Mononuclear cell (primary cell): ENCODE measurements at regions not wholly inside any gene's neighbourhood (a gene's known extent, or its start where the extent isn't known, plus 50 kb on each side); places are given as distances from the start of the nearest gene placed in this dataset.

ENCODE experiments used
- H3K27me3 ChIP-seq: 2 replicates; pipeline ENCODE4 v1.6.0; 2011; ENCODE audit warnings: low read length, control low read depth; ENCODE audit not compliant: insufficient read depth
- H3K4me1 ChIP-seq: 2 replicates; pipeline ENCODE4 v1.5.1; 2011; ENCODE audit warnings: mild to moderate bottlenecking, low read length, control low read depth; ENCODE audit not compliant: insufficient read depth
- H3K4me3 ChIP-seq: 2 replicates; pipeline ENCODE4 v1.5.1; 2011; ENCODE audit warnings: mild to moderate bottlenecking, low read length, moderate library complexity
- H3K9me3 ChIP-seq: 2 replicates; pipeline ENCODE4 v1.5.1; 2011; ENCODE audit warnings: low read depth, mild to moderate bottlenecking, control low read depth, low read length

DNA sequence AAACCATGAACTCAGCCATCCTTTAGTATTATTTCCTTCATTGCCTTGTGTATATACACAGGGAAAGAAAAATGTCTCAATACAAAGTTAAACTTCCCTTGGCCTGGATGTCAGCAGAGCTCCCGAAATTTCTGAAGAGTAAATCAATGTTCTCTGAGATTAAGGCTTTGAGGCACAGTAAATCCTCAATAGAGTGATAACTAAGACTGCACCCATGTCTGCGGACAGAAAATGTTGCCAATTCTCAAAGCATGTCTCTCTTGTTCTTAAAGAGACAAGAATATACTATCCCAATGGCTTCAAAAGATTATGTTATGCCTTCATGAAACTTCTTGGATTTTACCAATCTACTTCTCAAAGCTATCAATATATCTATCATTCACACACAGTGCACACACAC, 1196.7 kb upstream of the TENM4 start:
- H3K4me3 ChIP-seq, result no peak overlapping the region
- no peaks in the 10 kb centered on the region for H3K9me3 ChIP-seq
- no peaks in the 10 kb centered on the region for H3K27me3 ChIP-seq
- no peaks in the 10 kb centered on the region for H3K4me1 ChIP-seq

DNA sequence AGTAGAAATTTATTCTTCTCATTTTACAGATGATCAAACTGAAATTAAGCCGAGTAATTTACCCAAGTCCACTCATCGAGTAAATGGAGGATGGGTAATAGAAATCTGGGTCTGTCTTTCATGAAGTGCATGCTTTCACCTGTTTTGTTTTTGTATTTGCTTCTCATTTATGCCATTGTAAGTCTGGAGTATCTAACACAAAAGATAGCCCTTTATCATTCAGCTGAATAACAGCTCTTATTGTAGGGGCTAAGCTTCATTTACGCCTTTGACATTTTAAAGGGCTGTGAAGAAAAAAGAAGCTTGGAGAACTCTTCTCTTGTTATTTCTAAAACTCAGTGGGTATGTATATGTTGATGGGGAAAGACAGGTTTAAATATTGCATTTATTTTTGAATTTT, 1196.2 kb upstream of the TENM4 start:
- no peaks in the 10 kb centered on the region for H3K4me1 ChIP-seq
- H3K4me3 ChIP-seq, result no peak overlapping the region
- no peaks in the 10 kb centered on the region for H3K9me3 ChIP-seq
- H3K27me3 ChIP-seq, result no peaks in the 10 kb centered on the region

DNA sequence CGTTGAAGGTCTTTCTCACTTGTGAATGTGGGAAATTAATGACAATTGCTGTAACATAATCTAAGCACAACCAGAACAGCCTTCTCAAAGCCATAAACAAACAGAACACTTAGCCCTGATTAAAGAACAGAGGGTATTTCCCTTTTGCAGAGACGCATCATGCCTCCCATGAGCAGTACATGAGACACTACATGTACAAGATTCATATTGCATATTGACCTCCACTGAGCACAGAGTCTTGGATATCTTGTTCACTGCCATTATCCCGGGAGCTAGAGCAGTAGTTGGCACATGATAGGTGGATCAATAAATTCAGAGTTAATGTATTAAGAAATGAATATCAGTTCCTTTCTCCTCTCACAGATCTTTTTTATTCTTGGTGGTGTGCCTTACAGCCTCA, 1194.3 kb upstream of the TENM4 start:
- H3K27me3 ChIP-seq, result no peaks in the 10 kb centered on the region
- H3K4me1 ChIP-seq, result no peaks in the 10 kb centered on the region
- no peak overlapping the region for H3K4me3 ChIP-seq
- no peaks in the 10 kb centered on the region for H3K9me3 ChIP-seq

DNA sequence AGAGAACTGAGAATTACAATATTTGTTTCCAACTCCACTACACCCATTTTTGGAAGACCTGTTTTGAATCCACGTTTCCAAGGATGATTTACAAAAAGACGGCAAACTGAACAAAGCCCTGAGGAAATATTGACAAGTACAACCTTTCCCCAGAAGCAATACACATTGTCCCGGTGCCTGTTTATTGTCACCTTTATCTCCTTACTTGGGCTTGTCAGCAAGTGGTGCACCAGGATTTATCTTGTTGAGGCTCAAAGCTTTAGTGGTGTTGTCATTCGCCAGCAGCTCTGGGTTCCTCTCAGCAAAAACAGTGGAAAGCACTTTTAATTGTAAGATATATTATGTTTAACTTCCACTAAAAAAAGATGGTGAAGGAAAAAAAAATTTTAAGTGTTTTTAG, 1191.9 kb upstream of the TENM4 start:
- Histone ChIP-seq H3K4me3 (no peak overlapping the region), H3K27me3 (no peaks in the 10 kb centered on the region), H3K4me1 (no peaks in the 10 kb centered on the region), H3K9me3 (no peaks in the 10 kb centered on the region)

DNA sequence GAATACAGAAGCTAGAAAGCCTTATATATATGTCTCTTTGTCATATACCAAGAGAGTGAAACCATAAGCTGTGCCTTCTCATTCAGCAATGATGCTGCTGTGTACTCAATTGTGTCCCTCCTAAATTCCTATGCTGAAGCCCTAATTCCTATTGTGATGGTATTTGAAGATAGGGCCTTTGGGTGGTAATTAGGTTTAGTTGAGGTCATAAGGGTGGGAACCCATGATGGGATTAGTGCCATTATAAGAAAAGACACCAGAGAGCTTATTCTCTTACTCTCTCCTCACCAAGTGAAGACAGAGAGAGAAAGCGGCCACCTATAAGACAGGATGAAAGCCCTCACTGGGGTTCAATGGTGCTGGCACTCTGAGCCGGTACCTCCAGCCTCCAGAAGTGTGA, 1191.3 kb upstream of the TENM4 start:
- no peaks in the 10 kb centered on the region for H3K4me1 ChIP-seq
- H3K9me3 ChIP-seq, result no peaks in the 10 kb centered on the region
- no peak overlapping the region for H3K4me3 ChIP-seq
- no peaks in the 10 kb centered on the region for H3K27me3 ChIP-seq

DNA sequence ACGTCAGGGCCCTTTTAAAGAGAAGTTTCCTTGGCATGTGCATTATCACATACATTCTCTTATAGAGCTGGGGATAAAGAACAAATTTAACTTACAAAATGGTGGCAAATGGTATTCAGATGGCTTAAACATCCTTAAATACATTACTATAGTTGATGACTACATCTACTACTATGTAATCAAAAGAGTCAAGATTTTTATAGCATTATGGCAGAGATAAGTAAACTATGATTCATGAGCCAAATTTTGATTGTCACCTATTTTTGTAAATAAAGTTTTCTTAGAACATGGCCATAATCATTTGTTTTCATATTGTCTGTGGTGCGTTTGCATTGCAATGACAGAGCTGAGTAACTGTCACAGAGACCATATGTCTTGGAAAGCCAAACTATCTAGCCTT, 1188.6 kb upstream of the TENM4 start:
- Histone ChIP-seq H3K4me3 (no peak overlapping the region), H3K9me3 (no peaks in the 10 kb centered on the region), H3K4me1 (no peaks in the 10 kb centered on the region), H3K27me3 (no peaks in the 10 kb centered on the region)

DNA sequence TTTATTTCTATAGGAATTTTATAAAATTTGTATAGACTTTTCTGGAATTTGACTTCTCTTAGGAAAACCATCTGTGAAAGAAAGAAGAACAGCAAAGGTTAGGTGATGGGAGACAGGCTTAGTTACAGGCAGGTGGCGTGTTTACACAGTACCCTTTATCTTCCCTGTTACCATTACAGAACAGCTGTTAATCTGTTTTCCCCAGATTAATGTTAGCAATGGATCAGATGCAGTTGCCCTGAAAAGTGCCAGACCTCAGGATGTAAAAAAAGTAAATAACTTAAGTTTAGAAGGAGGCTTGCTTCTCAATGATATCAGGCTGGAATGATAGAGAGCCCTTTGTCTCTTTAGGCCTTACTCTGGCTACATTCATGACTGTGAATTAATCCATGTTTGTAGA, 1186.5 kb upstream of the TENM4 start:
- no peaks in the 10 kb centered on the region for H3K4me1 ChIP-seq
- no peaks in the 10 kb centered on the region for H3K27me3 ChIP-seq
- H3K9me3 ChIP-seq, result no peaks in the 10 kb centered on the region
- no peak overlapping the region for H3K4me3 ChIP-seq

DNA sequence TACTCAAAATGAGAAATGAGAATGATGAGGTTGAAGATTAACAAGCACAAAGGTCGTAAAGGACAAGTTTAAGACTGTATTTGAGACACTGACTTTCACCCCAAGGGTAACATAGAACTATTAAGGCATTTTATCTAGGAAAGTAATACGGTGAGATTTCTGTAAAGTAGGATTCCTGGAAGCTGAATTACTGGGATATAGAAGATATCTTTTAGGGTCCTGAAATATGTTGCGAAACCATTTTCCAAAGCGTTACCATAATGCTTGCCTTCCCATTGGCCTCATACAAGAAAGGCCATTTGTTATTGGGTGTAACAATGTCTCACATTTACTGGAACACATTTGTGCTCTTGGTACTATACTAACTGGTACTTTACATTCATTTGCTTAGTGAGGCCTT, 1185.9 kb upstream of the TENM4 start:
- no peaks in the 10 kb centered on the region for H3K9me3 ChIP-seq
- H3K4me3 ChIP-seq, result no peak overlapping the region
- H3K27me3 ChIP-seq, result no peaks in the 10 kb centered on the region
- no peaks in the 10 kb centered on the region for H3K4me1 ChIP-seq

DNA sequence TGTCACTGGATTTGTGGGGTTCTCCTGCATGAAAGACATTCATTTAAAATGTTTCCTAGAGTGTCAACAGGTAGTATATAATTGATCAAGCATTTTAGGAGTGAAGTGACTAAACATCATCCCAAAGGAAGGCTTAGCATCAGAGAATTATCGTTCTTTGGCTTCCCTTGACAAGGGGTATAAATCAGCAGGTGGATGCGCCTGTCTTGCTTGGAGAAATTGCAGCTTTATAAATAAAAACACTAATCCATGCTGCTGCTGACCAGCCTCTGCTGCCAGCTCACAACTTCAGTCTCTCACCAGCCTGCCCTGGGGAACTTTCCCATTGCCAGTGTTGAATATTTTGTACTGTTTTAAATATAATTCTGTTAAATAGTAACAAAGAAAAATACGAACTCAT, 1184.7 kb upstream of the TENM4 start:
- Histone ChIP-seq H3K27me3 (no peaks in the 10 kb centered on the region), H3K4me1 (no peaks in the 10 kb centered on the region), H3K4me3 (no peak overlapping the region), H3K9me3 (no peaks in the 10 kb centered on the region)

DNA sequence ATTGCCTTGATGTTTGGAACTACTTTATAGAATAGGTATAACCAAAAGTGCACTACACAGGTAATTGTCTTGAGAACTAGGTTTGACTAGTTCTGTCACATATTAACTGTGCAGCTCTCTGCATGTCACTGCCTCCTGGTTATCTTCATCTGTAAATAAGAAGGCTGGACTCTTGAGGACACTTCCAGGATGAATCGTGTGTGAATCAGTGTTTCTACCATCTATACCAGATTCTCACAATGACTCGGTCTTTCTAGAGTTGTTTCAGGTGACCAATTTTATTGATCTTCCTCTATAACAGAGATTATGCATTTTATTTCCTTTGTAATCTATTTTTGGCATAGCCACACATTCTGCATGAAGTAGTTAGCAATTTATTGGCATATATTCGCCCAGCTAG, 1181.0 kb upstream of the TENM4 start:
- no peaks in the 10 kb centered on the region for H3K27me3 ChIP-seq
- H3K9me3 ChIP-seq, result no peaks in the 10 kb centered on the region
- no peaks in the 10 kb centered on the region for H3K4me1 ChIP-seq
- H3K4me3 ChIP-seq, result no peak overlapping the region

DNA sequence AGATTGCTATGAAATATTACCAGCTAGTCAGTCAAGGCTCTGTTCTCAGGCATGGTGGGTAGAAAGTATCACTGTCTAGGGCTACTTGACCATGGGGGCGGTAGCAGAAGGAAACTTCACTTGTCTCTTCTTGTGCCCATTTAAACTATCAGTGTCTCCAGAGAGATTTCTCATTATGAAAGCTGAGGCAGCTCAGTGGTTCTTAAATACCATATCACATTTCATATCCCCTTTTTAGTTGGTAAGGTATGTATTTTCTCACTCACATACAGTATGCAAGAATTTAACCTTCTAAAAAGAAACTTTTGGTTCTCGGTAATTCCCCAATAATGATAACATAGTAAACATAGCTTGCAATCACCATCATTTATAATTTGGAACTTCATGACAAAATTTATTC, 1180.0 kb upstream of the TENM4 start:
- no peaks in the 10 kb centered on the region for H3K4me1 ChIP-seq
- H3K27me3 ChIP-seq, result no peaks in the 10 kb centered on the region
- H3K9me3 ChIP-seq, result no peaks in the 10 kb centered on the region
- no peak overlapping the region for H3K4me3 ChIP-seq

DNA sequence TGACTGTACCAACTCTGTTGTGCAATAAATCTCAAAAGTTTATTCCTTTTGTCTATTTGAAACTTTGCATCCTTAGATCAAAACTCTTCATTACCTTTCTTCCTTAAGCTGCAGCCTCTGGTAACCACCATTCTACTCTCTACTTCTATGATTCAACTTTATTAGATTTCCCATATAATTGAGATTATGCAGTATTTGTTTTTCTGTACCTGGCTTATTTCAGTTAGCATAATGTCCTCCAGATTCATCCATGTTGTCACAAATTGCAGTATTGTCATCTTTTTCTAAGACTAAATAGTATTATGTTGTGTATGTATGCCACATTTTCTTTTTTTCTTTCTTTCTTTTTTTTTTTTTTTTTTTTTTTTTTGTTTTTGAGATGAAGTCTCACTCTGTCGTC, 1176.3 kb upstream of the TENM4 start:
- Histone ChIP-seq H3K4me3 (no peak overlapping the region), H3K9me3 (no peaks in the 10 kb centered on the region), H3K27me3 (no peaks in the 10 kb centered on the region), H3K4me1 (no peaks in the 10 kb centered on the region)

DNA sequence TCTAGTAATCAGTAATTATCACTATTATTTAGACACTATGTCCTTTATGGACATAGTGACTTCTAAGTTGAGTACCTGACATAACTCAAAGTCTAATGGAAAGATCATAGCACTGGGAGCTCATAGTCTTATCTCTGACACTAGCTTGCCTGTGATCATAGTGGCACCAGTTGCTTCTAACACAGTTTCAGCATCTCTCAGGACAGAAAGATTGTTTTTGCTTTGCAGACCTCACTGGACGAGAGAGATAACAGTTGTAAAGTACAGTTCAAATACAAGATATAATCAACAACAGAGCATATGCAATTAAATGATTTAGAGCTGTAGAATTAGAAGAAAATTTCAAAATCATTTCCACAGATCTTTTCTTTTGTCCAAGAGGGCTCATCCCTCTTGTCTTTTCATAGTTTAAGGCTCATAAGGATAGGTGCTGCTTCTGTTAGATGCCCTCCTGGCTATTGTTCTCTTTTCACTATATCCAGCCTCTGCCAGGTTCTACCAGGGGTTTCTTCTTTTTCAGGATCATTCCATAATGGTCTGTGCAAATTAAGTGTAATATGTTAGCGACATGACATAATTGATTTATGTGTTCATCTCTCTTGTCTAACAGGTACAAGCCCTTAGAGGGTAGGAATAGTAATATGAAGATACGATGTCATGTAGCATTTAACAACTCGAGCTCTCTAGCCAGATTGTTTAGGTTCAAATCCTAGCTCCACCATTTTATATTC, 1175.4 kb upstream of the TENM4 start:
- Histone ChIP-seq H3K9me3 (no peaks in the 10 kb centered on the region), H3K27me3 (no peaks in the 10 kb centered on the region), H3K4me1 (no peaks in the 10 kb centered on the region), H3K4me3 (no peak overlapping the region)

DNA sequence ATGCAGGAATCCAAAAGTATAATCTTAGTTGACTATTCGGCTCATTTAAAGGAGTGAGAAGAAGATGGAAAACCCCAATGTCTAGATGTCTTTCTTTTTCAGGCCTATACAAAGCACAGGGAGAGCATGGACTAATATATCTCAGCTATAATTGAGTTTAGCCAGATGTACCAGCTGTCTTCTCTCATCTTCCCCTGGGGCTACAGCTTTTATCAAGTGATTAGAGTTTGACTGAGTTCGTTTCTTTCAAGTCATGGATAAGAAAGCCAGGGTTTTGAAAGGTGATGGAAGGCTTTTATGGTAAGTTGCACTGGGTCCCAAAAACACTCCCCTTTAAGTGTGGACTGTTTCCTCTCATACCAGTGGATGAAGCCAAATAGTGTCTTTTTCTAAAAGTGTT, 1172.8 kb upstream of the TENM4 start:
- no peaks in the 10 kb centered on the region for H3K9me3 ChIP-seq
- H3K27me3 ChIP-seq, result no peaks in the 10 kb centered on the region
- H3K4me1 ChIP-seq, result no peaks in the 10 kb centered on the region
- no peak overlapping the region for H3K4me3 ChIP-seq

DNA sequence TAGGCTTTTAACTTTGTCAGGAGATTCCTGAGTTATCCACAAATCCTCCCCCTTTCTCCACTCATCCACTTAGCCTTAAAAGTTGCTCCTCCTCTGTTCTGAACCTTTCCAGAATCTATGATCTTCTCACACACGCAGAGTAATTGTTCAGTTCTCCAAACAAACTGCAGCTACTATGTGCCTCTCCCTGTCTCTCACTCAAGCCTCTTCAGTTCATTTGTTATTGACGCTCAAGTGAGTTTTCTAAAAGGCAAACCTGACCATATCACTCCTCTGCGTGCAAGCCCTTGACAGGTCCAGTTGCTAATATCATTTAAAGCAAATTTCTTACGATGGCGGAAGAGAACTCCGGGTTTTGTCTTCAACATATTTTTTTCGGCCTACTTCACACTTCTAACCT, 1169.7 kb upstream of the TENM4 start:
- Histone ChIP-seq H3K4me1 (no peaks in the 10 kb centered on the region), H3K9me3 (no peaks in the 10 kb centered on the region), H3K4me3 (no peak overlapping the region), H3K27me3 (no peaks in the 10 kb centered on the region)

DNA sequence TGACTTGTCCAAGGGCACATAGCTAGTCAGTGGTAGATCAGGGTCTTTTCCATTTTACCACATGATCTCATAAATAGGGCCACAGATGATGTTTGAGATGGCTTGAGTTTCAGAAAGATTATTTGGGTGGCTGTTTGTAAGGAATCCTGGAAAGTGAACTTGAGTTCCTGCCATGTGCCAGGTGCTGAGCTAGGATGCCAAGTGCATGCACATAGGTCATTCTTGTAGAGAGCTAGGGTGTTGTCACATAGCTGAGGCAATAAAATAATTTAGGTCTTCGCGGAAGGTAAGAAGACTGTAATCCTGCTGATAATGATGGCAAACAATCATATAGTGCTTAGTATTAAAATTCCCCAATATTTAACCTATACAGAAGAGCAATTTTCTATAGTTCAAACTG, 1162.6 kb upstream of the TENM4 start:
- Histone ChIP-seq H3K4me3 (no peak overlapping the region), H3K9me3 (no peaks in the 10 kb centered on the region), H3K27me3 (no peaks in the 10 kb centered on the region), H3K4me1 (no peaks in the 10 kb centered on the region)
